H9 (cell line): ENCODE measurements at regions not wholly inside any gene's neighbourhood (a gene's known extent, or its start where the extent isn't known, plus 50 kb on each side); places are given as distances from the start of the nearest gene placed in this dataset.

Experiments used
- DNase-seq: peaks from one replicate; pipeline ENCODE4 v3.0.0-alpha.2; 2017
- H2AFZ ChIP-seq: one replicate; pipeline ENCODE4 v1.6.1; 2013; ENCODE audit warnings: mild to moderate bottlenecking, low read length, control low read depth, moderate library complexity
- H2AK5ac ChIP-seq: 2 replicates; pipeline ENCODE4 v1.6.1; 2013; ENCODE audit warnings: low read length, control low read depth, mixed read lengths; ENCODE audit not compliant: insufficient read length
- H2BK120ac ChIP-seq: one replicate; pipeline ENCODE4 v1.6.1; 2013; ENCODE audit warnings: low read depth, mild to moderate bottlenecking, low read length, control low read depth, inconsistent platforms; ENCODE audit not compliant: poor library complexity, severe bottlenecking
- H2BK12ac ChIP-seq: 2 replicates; pipeline ENCODE4 v1.6.1; 2013; ENCODE audit warnings: low read length, control low read depth, mixed read lengths, low read depth; ENCODE audit not compliant: insufficient read length
- H2BK15ac ChIP-seq: 2 replicates; pipeline ENCODE4 v1.6.1; 2013; ENCODE audit warnings: low read depth, low read length, control low read depth
- H2BK20ac ChIP-seq: one replicate; pipeline ENCODE4 v1.6.1; 2013; ENCODE audit warnings: low read depth, mild to moderate bottlenecking, low read length, control low read depth, inconsistent platforms; ENCODE audit not compliant: poor library complexity, severe bottlenecking
- H2BK5ac ChIP-seq: 2 replicates; pipeline ENCODE4 v1.6.1; 2013; ENCODE audit warnings: low read length, control low read depth, mixed read lengths; ENCODE audit not compliant: insufficient read length
- H3K14ac ChIP-seq: 2 replicates; pipeline ENCODE4 v1.6.1; 2013; ENCODE audit warnings: low read length, control low read depth; ENCODE audit not compliant: insufficient read depth
- H3K18ac ChIP-seq: 2 replicates; pipeline ENCODE4 v1.6.1; 2013; ENCODE audit warnings: low read depth, mild to moderate bottlenecking, mixed read lengths, low read length, control low read depth; ENCODE audit not compliant: insufficient read length
- H3K23ac ChIP-seq: 2 replicates; pipeline ENCODE4 v1.6.1; 2013; ENCODE audit warnings: low read length, control low read depth, mixed read lengths, low read depth; ENCODE audit not compliant: insufficient read length
- H3K23me2 ChIP-seq: 2 replicates; pipeline ENCODE4 v1.6.1; 2013; ENCODE audit warnings: low read depth, mild to moderate bottlenecking, mixed read lengths, low read length, control low read depth; ENCODE audit not compliant: insufficient read length, poor library complexity, severe bottlenecking
- H3K27ac ChIP-seq: 2 replicates; pipeline ENCODE4 v1.5.1; 2013; ENCODE audit warnings: low read length, control low read depth, mixed read lengths, low read depth; ENCODE audit not compliant: insufficient read length
- H3K27me3 ChIP-seq: 2 replicates; pipeline ENCODE4 v1.6.1; 2013; ENCODE audit warnings: low read length, control low read depth, inconsistent platforms; ENCODE audit not compliant: insufficient read depth
- H3K4ac ChIP-seq: 2 replicates; pipeline ENCODE4 v1.6.1; 2013; ENCODE audit warnings: low read depth, mild to moderate bottlenecking, control low read depth, inconsistent platforms, low read length, moderate library complexity
- H3K4me1 ChIP-seq: 2 replicates; pipeline ENCODE4 v1.6.1; 2013; ENCODE audit warnings: low read length, control low read depth, inconsistent platforms; ENCODE audit not compliant: insufficient read depth
- H3K4me2 ChIP-seq: 2 replicates; pipeline ENCODE4 v1.6.1; 2013; ENCODE audit warnings: low read length, control low read depth, mixed read lengths; ENCODE audit not compliant: insufficient read length, insufficient read depth
- H3K56ac ChIP-seq: 2 replicates; pipeline ENCODE4 v1.6.1; 2013; ENCODE audit warnings: low read depth, mild to moderate bottlenecking, mixed read lengths, low read length, control low read depth; ENCODE audit not compliant: insufficient read length
- H3K79me1 ChIP-seq: 2 replicates; pipeline ENCODE4 v1.6.1; 2013; ENCODE audit warnings: low read depth, mild to moderate bottlenecking, moderate library complexity, low read length, control low read depth, inconsistent platforms; ENCODE audit not compliant: insufficient read depth, poor library complexity, severe bottlenecking
- H3K79me2 ChIP-seq: 2 replicates; pipeline ENCODE4 v1.6.1; 2013; ENCODE audit warnings: low read length, control low read depth, inconsistent platforms; ENCODE audit not compliant: insufficient read depth
- H3K9ac ChIP-seq: 2 replicates; pipeline ENCODE4 v1.6.1; 2013; ENCODE audit warnings: low read length, control low read depth, mixed read lengths; ENCODE audit not compliant: insufficient read length; ENCODE audit errors: extremely low read depth
- H3K9me3 ChIP-seq: one replicate; pipeline ENCODE4 v1.6.1; 2013; ENCODE audit warnings: low read depth, low read length, inconsistent platforms; ENCODE audit not compliant: control insufficient read depth
- H3T11ph ChIP-seq: one replicate; pipeline ENCODE4 v1.6.1; 2013; ENCODE audit warnings: mild to moderate bottlenecking, low read length, control low read depth, inconsistent platforms
- H4K20me1 ChIP-seq: one replicate; pipeline ENCODE4 v1.6.1; 2013; ENCODE audit not compliant: control insufficient read depth, insufficient read length, insufficient read depth
- H4K5ac ChIP-seq: 2 replicates; pipeline ENCODE4 v1.6.1; 2013; ENCODE audit warnings: low read depth, mild to moderate bottlenecking, mixed read lengths, low read length, control low read depth; ENCODE audit not compliant: insufficient read length
- H4K8ac ChIP-seq: replicated peaks from 2 replicates; pipeline ENCODE4 v1.6.1; 2013; ENCODE audit warnings: low read length, control low read depth, mixed read lengths, low read depth; ENCODE audit not compliant: insufficient read length
- H4K91ac ChIP-seq: 2 replicates; pipeline ENCODE4 v1.6.1; 2013; ENCODE audit warnings: low read depth, mild to moderate bottlenecking, moderate library complexity, mixed read lengths, low read length, control low read depth; ENCODE audit not compliant: insufficient read length
- H3K27ac Mint-ChIP-seq, 3 experiments: 2 replicates in 2 of 3; 3 replicates in 1 of 3; pipeline ENCODE4 v1.8.0; 2020 to 2021; ENCODE audit warnings: mixed read lengths in 3 of 3, mild to moderate bottlenecking in 1 of 3, moderate library complexity in 1 of 3
- H3K27me3 Mint-ChIP-seq: 2 replicates; pipeline ENCODE4 v1.8.0; 2021; ENCODE audit warnings: low read depth, mild to moderate bottlenecking, moderate library complexity, mixed read lengths
- H3K36me3 Mint-ChIP-seq, 3 experiments: 2 replicates in 2 of 3; 3 replicates in 1 of 3; pipeline ENCODE4 v1.8.0; 2020 to 2021; ENCODE audit warnings: low read depth in 3 of 3, mixed read lengths in 3 of 3; ENCODE audit not compliant: insufficient read depth in 1 of 3
- H3K4me1 Mint-ChIP-seq, 2 experiments: 2 replicates each; pipeline ENCODE4 v1.8.0; 2020; ENCODE audit warnings: mixed read lengths in 2 of 2
- H3K4me3 Mint-ChIP-seq, 2 experiments: 2 replicates in 1 of 2; 3 replicates in 1 of 2; pipeline ENCODE4 v1.8.0; 2020 to 2021; ENCODE audit warnings: mild to moderate bottlenecking in 2 of 2, mixed read lengths in 2 of 2, moderate library complexity in 1 of 2
- H3K9me3 Mint-ChIP-seq, 2 experiments: 2 replicates in 1 of 2; 3 replicates in 1 of 2; pipeline ENCODE4 v1.8.0; 2020; ENCODE audit warnings: mild to moderate bottlenecking in 2 of 2, mixed read lengths in 2 of 2, moderate library complexity in 1 of 2
- CTCF ChIP-seq: fragments of 200-600 bp; sonication (generic); conservative IDR thresholded peaks from 3 replicates; pipeline ENCODE4 v1.8.0; 2021; ENCODE audit warnings: antibody characterized with exemption, mild to moderate bottlenecking
- WGBS: extraction: QIAGEN DNeasy Blood & Tissue Kit; methylation state at CpG from one replicate; pipeline ENCODE4 v1.1.7; 2013; ENCODE audit warnings: missing lambda C conversion rate, low lambda C conversion rate, mixed read lengths; ENCODE audit not compliant: insufficient read length; ENCODE audit errors: extremely low coverage; 5-methylcytosine and 5-hydroxymethylcytosine counted together

- Histone ChIP-seq H3K56ac (no peak overlapping the region), H3K23me2 (no peaks in the 10 kb centered on the region), H2BK120ac (no peak overlapping the region), H3K4me2 (no peak overlapping the region), H2AK5ac (no peak overlapping the region), H3K79me2 (no peaks in the 10 kb centered on the region), H2AFZ (peak overlapping the region; percentile 32), H3K14ac (no peak overlapping the region), H3K23ac (no peak overlapping the region), H3K9me3 (no peaks in the 10 kb centered on the region), H2BK20ac (no peak overlapping the region), H4K5ac (no peak overlapping the region), H3K4ac (no peak overlapping the region), H3K27me3 (no peaks in the 10 kb centered on the region), H4K8ac (peak overlapping the region; percentile 77), H2BK15ac (no peak overlapping the region), H3K4me1 (no peaks in the 10 kb centered on the region), H2BK5ac (no peak overlapping the region), H4K20me1 (no peaks in the 10 kb centered on the region), H4K91ac (no peak overlapping the region), H3K9ac (no peak overlapping the region), H2BK12ac (no peak overlapping the region), H3K18ac (no peak overlapping the region), H3T11ph (no peak overlapping the region), H3K79me1 (no peaks in the 10 kb centered on the region), H3K27ac (no peak overlapping the region)
- Mint-ChIP-seq H3K27me3 (no peaks in the 10 kb centered on the region), H3K4me1 (peaks cover 4 to 6% of the 10 kb centered on the region in 2 experiments; a peak in 3 of 4 replicates), H3K4me3 (no peak overlapping the region), H3K9me3 (no peaks in the 10 kb centered on the region), H3K27ac (no peak overlapping the region), H3K36me3 (no peaks in the 10 kb centered on the region)
- TF ChIP-seq CTCF: no peak
- WGBS: no CpG with 5 or more reads among the region's 2 CpGs
- DNase-seq: no peak
These were observed 124.1 kb downstream of the PRDM9 start for GRCh38 chr5:23631302-23632045.
